Immature natural killer cell (primary cell): ENCODE measurements at regions not wholly inside any gene's neighbourhood (a gene's known extent, or its start where the extent isn't known, plus 50 kb on each side); places are given as distances from the start of the nearest gene placed in this dataset.

ENCODE experiments used
- DNase-seq, 3 donors: peaks; one replicate each; pipeline ENCODE4 v3.0.0; 2022; ENCODE audit warnings: mixed read lengths in 1 of 3
- H3K27ac Mint-ChIP-seq, 6 donors: one replicate each; pipeline ENCODE4 v1.8.0; 2020; ENCODE audit warnings: mixed read lengths in 6 of 6, mild to moderate bottlenecking in 5 of 6, inconsistent platforms in 4 of 6, moderate library complexity in 3 of 6
- H3K27me3 Mint-ChIP-seq, 3 donors: one replicate each; pipeline ENCODE4 v1.8.0; 2020 to 2021; ENCODE audit warnings: low read depth in 3 of 3, mild to moderate bottlenecking in 3 of 3, mixed read lengths in 3 of 3, moderate library complexity in 3 of 3, inconsistent platforms in 1 of 3
- H3K36me3 Mint-ChIP-seq, 3 donors: one replicate each; pipeline ENCODE4 v1.8.0; 2020; ENCODE audit warnings: mixed read lengths in 3 of 3, inconsistent platforms in 2 of 3, mild to moderate bottlenecking in 2 of 3
- H3K4me1 Mint-ChIP-seq, 2 donors: one replicate each; pipeline ENCODE4 v1.8.0; 2020; ENCODE audit warnings: inconsistent platforms in 2 of 2, mild to moderate bottlenecking in 2 of 2, mixed read lengths in 2 of 2, moderate library complexity in 1 of 2
- H3K4me3 Mint-ChIP-seq, 5 donors: one replicate each; pipeline ENCODE4 v1.8.0; 2020; ENCODE audit warnings: mild to moderate bottlenecking in 5 of 5, mixed read lengths in 5 of 5, inconsistent platforms in 3 of 5, moderate library complexity in 3 of 5
- H3K9me3 Mint-ChIP-seq, 6 donors: one replicate each; pipeline ENCODE4 v1.8.0; 2020; ENCODE audit warnings: mild to moderate bottlenecking in 6 of 6, mixed read lengths in 6 of 6, inconsistent platforms in 4 of 6, moderate library complexity in 3 of 6

DNA sequence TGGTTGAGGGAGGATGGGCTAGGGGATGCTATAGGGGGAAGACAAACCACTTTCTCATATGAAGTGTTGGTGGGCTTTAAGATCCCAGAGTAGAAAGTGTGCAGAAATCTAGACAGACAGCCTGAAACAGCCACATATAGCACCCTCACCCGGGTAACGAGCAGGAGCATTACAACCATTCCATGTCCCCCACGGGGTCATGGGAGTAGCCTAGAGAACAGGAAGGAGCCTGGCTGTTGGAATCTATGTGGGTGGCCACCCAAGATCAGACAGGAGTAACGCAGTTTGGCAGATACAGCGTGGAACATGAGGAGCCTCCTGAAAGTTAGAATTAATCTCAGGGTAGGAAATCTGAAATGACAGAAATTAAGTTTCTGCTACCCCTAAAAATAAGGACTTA, 146.1 kb upstream of the RAI14 start:
- H3K27ac Mint-ChIP-seq: peak overlapping the region in 1 of 6 donors; percentile 18
- peaks cover 0 to 5% (median 0%) of the 10 kb centered on the region in 3 donors for H3K36me3 Mint-ChIP-seq
- H3K9me3 Mint-ChIP-seq: no peaks in the 10 kb centered on the region
- no peak for DNase-seq
- H3K4me1 Mint-ChIP-seq: no peaks in the 10 kb centered on the region
- no peak overlapping the region for H3K4me3 Mint-ChIP-seq
- peaks cover 0 to 9% (median 0%) of the 10 kb centered on the region in 3 donors for H3K27me3 Mint-ChIP-seq

DNA sequence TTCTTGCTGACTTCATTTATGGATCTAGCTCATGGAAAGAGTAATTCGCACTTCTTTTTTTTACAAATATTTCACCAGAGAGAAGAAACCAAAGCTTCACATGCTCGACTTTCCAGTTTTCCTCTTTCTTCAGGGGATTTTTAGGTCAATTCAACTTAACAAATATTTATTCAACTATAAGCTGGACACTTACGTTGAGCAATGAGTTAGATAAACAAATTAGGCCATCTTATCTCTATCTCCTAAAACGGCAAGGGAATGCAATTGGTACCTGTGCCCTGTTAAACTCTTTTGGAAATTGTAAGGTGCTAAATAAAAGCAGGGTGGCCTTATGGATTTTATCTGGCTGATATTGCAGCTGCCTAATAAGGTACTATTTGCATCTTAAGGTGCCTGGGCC, 145.1 kb upstream of the RAI14 start:
- Mint-ChIP-seq H3K4me1 (no peaks in the 10 kb centered on the region), H3K4me3 (no peak overlapping the region), H3K27me3 (peaks cover 0 to 4% (median 0%) of the 10 kb centered on the region in 3 donors), H3K27ac (no peak overlapping the region), H3K36me3 (no peaks in the 10 kb centered on the region), H3K9me3 (no peaks in the 10 kb centered on the region)
- no peak for DNase-seq

DNA sequence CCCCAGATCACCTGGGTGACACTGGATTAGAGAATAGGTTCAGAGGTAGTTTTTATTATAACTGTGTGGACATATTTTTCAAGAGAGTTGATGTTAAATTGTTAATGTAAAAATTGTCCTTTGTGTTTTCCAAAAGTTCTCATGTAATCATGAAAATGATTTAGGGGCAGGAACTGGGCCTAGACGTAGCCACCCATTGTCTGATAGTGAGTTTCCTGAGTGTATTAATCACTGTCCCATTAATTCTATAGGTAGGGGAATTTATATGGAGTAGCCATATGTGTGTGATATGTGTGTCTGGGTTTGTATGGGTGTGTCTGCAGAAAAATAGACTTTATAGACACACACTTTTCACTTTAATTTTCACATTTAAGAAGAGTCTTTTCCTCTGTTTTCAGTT, 144.6 kb upstream of the RAI14 start:
- DNase-seq: no peak
- Mint-ChIP-seq H3K4me3 (no peak overlapping the region), H3K27ac (no peak overlapping the region), H3K4me1 (no peaks in the 10 kb centered on the region), H3K27me3 (peaks cover 0 to 4% (median 0%) of the 10 kb centered on the region in 3 donors), H3K9me3 (no peaks in the 10 kb centered on the region), H3K36me3 (no peaks in the 10 kb centered on the region)

GRCh38 chr5:34511915-34512314, 144.2 kb upstream of the RAI14 start:
- no peak for DNase-seq
- Mint-ChIP-seq H3K36me3 (no peaks in the 10 kb centered on the region), H3K4me3 (no peak overlapping the region), H3K4me1 (no peaks in the 10 kb centered on the region), H3K27ac (no peak overlapping the region), H3K9me3 (no peaks in the 10 kb centered on the region), H3K27me3 (peaks cover 0 to 4% (median 0%) of the 10 kb centered on the region in 3 donors)

- H3K27me3 Mint-ChIP-seq: peaks cover 0 to 6% (median 0%) of the 10 kb centered on the region in 3 donors
- H3K27ac Mint-ChIP-seq: no peak overlapping the region
- no peaks in the 10 kb centered on the region for H3K4me1 Mint-ChIP-seq
Observed at GRCh38 chr5:34516166-34516565, 140.0 kb upstream of the RAI14 start.

GRCh38 chr5:34516686-34517085, 139.4 kb upstream of the RAI14 start:
- H3K27ac Mint-ChIP-seq: no peak overlapping the region
- H3K36me3 Mint-ChIP-seq: no peaks in the 10 kb centered on the region
- H3K27me3 Mint-ChIP-seq: peaks cover 0 to 6% (median 0%) of the 10 kb centered on the region in 3 donors
- H3K4me3 Mint-ChIP-seq: no peak overlapping the region
- H3K4me1 Mint-ChIP-seq: no peaks in the 10 kb centered on the region
- no peak for DNase-seq
- no peaks in the 10 kb centered on the region for H3K9me3 Mint-ChIP-seq

More at GRCh38 chr5:34516166-34516565, 140.0 kb upstream of the RAI14 start:
- Mint-ChIP-seq H3K4me3 (no peak overlapping the region), H3K36me3 (no peaks in the 10 kb centered on the region), H3K9me3 (no peaks in the 10 kb centered on the region)
- no peak for DNase-seq

DNA sequence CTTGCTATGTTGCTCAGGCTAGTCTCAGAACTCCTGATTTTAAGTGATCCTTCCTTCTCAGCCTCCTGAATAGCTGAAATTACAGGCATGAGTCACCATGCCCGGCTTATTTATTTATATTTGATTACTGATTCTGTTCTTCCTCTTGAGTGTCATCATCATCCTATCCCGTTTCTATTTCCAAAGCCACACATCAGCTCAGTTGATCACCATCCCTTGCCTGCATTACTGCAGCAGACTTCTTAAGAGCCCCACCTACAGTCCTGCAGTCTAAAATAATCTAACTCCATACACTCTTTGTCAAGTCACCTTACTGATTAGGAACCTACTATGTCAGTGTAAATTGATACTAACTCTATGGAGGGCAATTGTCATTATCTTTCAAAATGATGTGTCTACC, 138.9 kb upstream of the RAI14 start:
- no peaks in the 10 kb centered on the region for H3K36me3 Mint-ChIP-seq
- no peaks in the 10 kb centered on the region for H3K4me1 Mint-ChIP-seq
- H3K9me3 Mint-ChIP-seq: no peaks in the 10 kb centered on the region
- H3K4me3 Mint-ChIP-seq: no peak overlapping the region
- H3K27ac Mint-ChIP-seq: no peak overlapping the region
- H3K27me3 Mint-ChIP-seq: peaks cover 0 to 2% (median 0%) of the 10 kb centered on the region in 3 donors
- DNase-seq: no peak

DNA sequence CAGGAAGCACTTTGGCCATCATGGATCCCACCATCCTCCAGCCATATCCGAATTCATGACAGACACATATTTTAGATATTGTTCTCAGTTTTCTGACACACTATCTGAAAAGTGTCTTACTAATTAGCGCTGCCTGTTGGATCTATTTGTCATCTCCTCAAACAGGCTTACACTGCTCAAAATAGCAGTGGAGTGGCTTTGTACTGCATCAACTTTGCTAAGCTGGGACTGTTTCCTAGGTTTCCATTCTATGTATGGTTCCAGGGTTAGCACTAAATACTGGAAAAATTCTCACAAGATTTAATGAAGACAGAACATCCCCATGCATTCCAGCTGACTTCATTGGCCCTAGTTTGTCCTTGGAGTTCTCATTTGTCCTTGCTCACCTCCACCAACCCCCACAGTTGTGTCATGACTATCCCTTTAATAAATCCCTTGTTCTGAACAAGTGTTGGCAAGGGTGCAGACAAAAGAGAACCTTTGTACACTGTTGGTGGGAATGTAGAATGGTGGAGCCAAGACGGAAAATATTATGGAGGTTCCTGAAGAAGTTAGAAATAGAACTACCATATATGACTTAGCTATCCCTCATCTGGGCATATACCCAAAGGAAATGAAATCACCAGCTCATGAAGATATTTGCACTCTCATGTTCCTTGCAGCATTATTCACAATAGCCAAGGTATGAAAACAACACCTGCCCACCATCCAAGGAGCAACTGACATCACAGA, 136.5 kb upstream of the RAI14 start:
- peaks cover 14 to 15% of the 10 kb centered on the region in 2 donors for H3K4me1 Mint-ChIP-seq
- H3K27ac Mint-ChIP-seq: no peak overlapping the region
- no peaks in the 10 kb centered on the region for H3K9me3 Mint-ChIP-seq
- H3K36me3 Mint-ChIP-seq: no peaks in the 10 kb centered on the region
- peaks cover 0 to 2% (median 0%) of the 10 kb centered on the region in 3 donors for H3K27me3 Mint-ChIP-seq
- no peak for DNase-seq
- no peak overlapping the region for H3K4me3 Mint-ChIP-seq

- Mint-ChIP-seq H3K4me1 (peaks cover 14 to 15% of the 10 kb centered on the region in 2 donors), H3K27me3 (peaks cover 0 to 2% (median 0%) of the 10 kb centered on the region in 3 donors), H3K36me3 (no peaks in the 10 kb centered on the region), H3K9me3 (no peaks in the 10 kb centered on the region), H3K27ac (no peak overlapping the region), H3K4me3 (no peak overlapping the region)
- DNase-seq: no peak
Observed at GRCh38 chr5:34521628-34522290, 134.4 kb upstream of the RAI14 start.

DNA sequence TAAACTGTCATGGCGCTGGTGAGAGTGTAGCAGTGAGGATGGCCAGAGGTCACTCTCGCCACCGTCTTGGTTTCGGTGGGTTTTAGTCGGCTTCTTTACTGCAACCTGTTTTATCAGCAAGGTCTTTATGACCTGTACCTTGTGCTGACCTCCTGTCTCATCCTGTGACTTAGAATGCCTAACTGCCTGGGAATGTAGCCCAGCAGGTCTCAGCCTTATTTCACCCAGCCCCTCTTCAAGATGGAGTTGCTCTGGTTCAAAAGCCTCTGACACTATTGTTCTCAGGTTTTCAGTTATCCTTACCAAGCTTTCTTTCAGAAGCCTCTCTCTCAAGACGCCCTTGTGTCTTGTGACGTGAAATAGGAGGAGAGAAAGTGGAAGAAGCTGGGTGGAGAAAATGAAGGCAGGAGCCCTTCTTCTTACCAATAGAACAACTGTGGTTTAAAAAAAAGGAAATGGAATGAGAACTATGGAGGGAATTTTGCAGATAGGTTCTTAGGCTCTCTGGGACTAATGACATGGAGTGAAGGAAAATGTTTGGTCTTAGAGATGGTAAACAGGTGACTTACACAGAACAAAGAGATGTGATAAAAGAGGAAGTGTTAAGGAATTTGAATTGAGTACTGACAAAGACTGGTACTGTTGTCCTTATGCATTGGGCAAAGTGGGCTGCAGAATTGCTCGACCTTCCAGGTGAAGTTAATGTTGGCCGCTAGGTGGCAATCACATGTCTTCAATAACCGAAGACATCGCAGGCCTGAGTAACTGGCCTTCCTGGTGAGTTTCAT, 133.3 kb upstream of the RAI14 start:
- Mint-ChIP-seq H3K27me3 (peaks cover 0 to 2% (median 0%) of the 10 kb centered on the region in 3 donors), H3K4me3 (peak overlapping the region in 1 of 5 donors; percentile 28), H3K4me1 (peaks cover 14 to 15% of the 10 kb centered on the region in 2 donors), H3K27ac (no peak overlapping the region), H3K9me3 (no peaks in the 10 kb centered on the region), H3K36me3 (no peaks in the 10 kb centered on the region)
- DNase-seq: peak; percentile 42 to 47 (median 47)

- peaks cover 14 to 15% of the 10 kb centered on the region in 2 donors for H3K4me1 Mint-ChIP-seq
- no peaks in the 10 kb centered on the region for H3K27me3 Mint-ChIP-seq
- peak overlapping the region in 1 of 5 donors; percentile 28 for H3K4me3 Mint-ChIP-seq
- H3K9me3 Mint-ChIP-seq: no peaks in the 10 kb centered on the region
- no peak overlapping the region for H3K27ac Mint-ChIP-seq
- no peak for DNase-seq
- no peaks in the 10 kb centered on the region for H3K36me3 Mint-ChIP-seq
Observed at GRCh38 chr5:34523387-34523726, 132.8 kb upstream of the RAI14 start.

GRCh38 chr5:34524123-34524522, 132.0 kb upstream of the RAI14 start:
- no peak for DNase-seq
- no peaks in the 10 kb centered on the region for H3K9me3 Mint-ChIP-seq
- no peak overlapping the region for H3K27ac Mint-ChIP-seq
- no peaks in the 10 kb centered on the region for H3K27me3 Mint-ChIP-seq
- H3K4me3 Mint-ChIP-seq: no peak overlapping the region
- no peaks in the 10 kb centered on the region for H3K36me3 Mint-ChIP-seq
- H3K4me1 Mint-ChIP-seq: peaks cover 14 to 15% of the 10 kb centered on the region in 2 donors

DNA sequence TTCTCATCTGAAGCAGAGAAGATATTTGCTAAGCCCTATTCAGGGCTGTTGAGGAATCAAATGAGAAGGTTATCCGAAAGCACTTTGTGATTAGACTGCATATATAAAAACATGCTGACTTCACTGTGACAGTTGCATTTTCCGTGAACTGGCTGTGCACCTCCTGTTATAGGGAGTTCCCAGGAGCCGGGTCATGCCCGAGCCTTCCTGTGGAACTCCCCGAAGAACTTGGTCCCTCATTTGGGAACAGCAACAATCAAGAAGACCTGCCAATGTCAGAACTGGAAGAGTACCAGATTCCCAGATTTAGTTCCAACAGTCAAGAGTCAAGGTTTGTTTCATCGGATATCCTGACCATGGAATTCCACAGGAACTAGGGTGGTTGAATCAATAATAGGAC, 130.4 kb upstream of the RAI14 start:
- H3K4me1 Mint-ChIP-seq: peaks cover 14 to 15% of the 10 kb centered on the region in 2 donors
- no peaks in the 10 kb centered on the region for H3K27me3 Mint-ChIP-seq
- no peaks in the 10 kb centered on the region for H3K9me3 Mint-ChIP-seq
- no peaks in the 10 kb centered on the region for H3K36me3 Mint-ChIP-seq
- H3K4me3 Mint-ChIP-seq: no peak overlapping the region
- H3K27ac Mint-ChIP-seq: no peak overlapping the region
- DNase-seq: no peak

DNA sequence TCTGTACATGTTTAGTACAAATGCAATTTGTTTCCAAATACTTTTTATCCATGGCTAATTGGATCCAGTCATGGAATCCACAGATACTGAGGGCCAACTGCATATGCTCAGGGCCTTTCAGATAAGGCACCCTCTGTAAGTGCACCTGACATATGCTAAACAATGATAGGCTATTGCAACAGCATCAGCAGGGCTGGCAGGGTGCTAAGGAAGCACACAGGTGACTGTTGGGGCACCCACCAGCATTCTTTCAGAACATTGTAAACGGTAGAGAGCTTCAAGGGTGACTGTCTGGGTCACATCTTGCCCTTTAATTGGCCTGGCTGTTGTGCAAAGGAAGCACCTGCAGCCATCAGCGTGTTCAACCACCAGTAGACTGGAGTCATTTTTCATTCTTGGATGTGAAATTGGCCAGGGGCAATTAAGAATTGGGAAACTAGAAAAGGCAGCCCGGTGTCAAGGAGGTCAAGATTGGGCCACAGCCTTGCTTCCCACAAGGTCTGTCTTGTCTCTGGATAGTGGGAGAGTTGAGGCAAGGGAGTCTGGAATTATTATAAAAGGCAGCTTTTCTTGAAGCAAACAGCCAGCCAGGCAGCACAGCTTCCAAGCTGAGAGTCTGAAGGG, 129.3 kb upstream of the RAI14 start:
- Mint-ChIP-seq H3K4me1 (peaks cover 14 to 15% of the 10 kb centered on the region in 2 donors), H3K27ac (no peak overlapping the region)

More for the DNA sequence above, 129.3 kb upstream of the RAI14 start:
- Mint-ChIP-seq H3K4me3 (no peak overlapping the region), H3K9me3 (no peaks in the 10 kb centered on the region), H3K27me3 (no peaks in the 10 kb centered on the region), H3K36me3 (no peaks in the 10 kb centered on the region)
- no peak for DNase-seq
